Mesendoderm (in vitro differentiated cells): ENCODE measurements at regions not wholly inside any gene's neighbourhood (a gene's known extent, or its start where the extent isn't known, plus 50 kb on each side); places are given as distances from the start of the nearest gene placed in this dataset.
A peak's percentile ranks its signal among the peaks of the same experiment; 100 is the strongest.

Experiments
- DNase-seq: peaks from one replicate; pipeline ENCODE4 v3.0.0; 2013
- H2AK5ac ChIP-seq: 2 replicates; pipeline ENCODE4 v1.6.1; 2013; ENCODE audit warnings: low read length, inconsistent platforms
- H2BK120ac ChIP-seq: 2 replicates; pipeline ENCODE4 v1.6.1; 2013; ENCODE audit warnings: low read depth, mild to moderate bottlenecking, low read length, moderate library complexity, mixed read lengths
- H2BK15ac ChIP-seq: replicated peaks from 2 replicates; pipeline ENCODE4 v1.6.1; 2013; ENCODE audit warnings: low read depth, mild to moderate bottlenecking, moderate library complexity
- H2BK5ac ChIP-seq: 2 replicates; pipeline ENCODE4 v1.6.1; 2013; ENCODE audit warnings: low read length, inconsistent platforms
- H3K18ac ChIP-seq: 2 replicates; pipeline ENCODE4 v1.6.1; 2013; ENCODE audit warnings: mild to moderate bottlenecking, low read length, mixed read lengths
- H3K23ac ChIP-seq: one replicate; pipeline ENCODE4 v1.6.1; 2013; ENCODE audit warnings: low read length
- H3K27ac ChIP-seq: 2 replicates; pipeline ENCODE4 v1.5.1; 2013; ENCODE audit warnings: low read depth, mild to moderate bottlenecking, inconsistent platforms, low read length, moderate library complexity
- H3K27me3 ChIP-seq: 2 replicates; pipeline ENCODE4 v1.6.1; 2013; ENCODE audit warnings: low read length, control low read depth, mild to moderate bottlenecking, inconsistent platforms; ENCODE audit not compliant: insufficient read depth, poor library complexity
- H3K36me3 ChIP-seq: 2 replicates; pipeline ENCODE4 v1.6.1; 2013; ENCODE audit warnings: low read length, inconsistent platforms; ENCODE audit not compliant: control insufficient read depth, insufficient read depth
- H3K4ac ChIP-seq: one replicate; pipeline ENCODE4 v1.6.1; 2013; ENCODE audit warnings: low read depth, mild to moderate bottlenecking, low read length, moderate library complexity
- H3K4me1 ChIP-seq: 2 replicates; pipeline ENCODE4 v1.6.1; 2013; ENCODE audit warnings: low read depth, low read length, inconsistent platforms; ENCODE audit not compliant: control insufficient read depth
- H3K4me2 ChIP-seq: 2 replicates; pipeline ENCODE4 v1.6.1; 2013; ENCODE audit warnings: low read length
- H3K4me3 ChIP-seq: 2 replicates; pipeline ENCODE4 v1.5.1; 2013; ENCODE audit warnings: mild to moderate bottlenecking, low read length
- H3K56ac ChIP-seq: one replicate; pipeline ENCODE4 v1.6.1; 2013; ENCODE audit warnings: low read length
- H3K79me1 ChIP-seq: 2 replicates; pipeline ENCODE4 v1.6.1; 2013; ENCODE audit warnings: low read length, inconsistent platforms
- H3K79me2 ChIP-seq: 2 replicates; pipeline ENCODE4 v1.6.1; 2013; ENCODE audit warnings: mild to moderate bottlenecking, low read length; ENCODE audit not compliant: control insufficient read depth, insufficient read depth
- H3K9ac ChIP-seq: 2 replicates; pipeline ENCODE4 v1.6.1; 2013; ENCODE audit warnings: low read length, inconsistent platforms
- H4K5ac ChIP-seq: one replicate; pipeline ENCODE4 v1.6.1; 2013; ENCODE audit warnings: low read length
- H4K8ac ChIP-seq: one replicate; pipeline ENCODE4 v1.6.1; 2013; ENCODE audit warnings: low read depth, mild to moderate bottlenecking, control low read depth, low read length, moderate library complexity
- WGBS: extraction: QIAGEN DNeasy Blood & Tissue Kit; methylation state at CpG from one replicate; pipeline ENCODE4 v1.1.7; 2013; ENCODE audit warnings: low lambda C conversion rate, missing lambda C conversion rate; ENCODE audit not compliant: insufficient coverage; ENCODE audit errors: extremely low coverage; 5-methylcytosine and 5-hydroxymethylcytosine counted together

- H3K27ac ChIP-seq = no peak overlapping the region
- DNase-seq = no peak
Measured at GRCh38 chr16:64412578-64413280, 709.1 kb downstream of the CDH11 start.

GRCh38 chr16:64410306-64410705 lies 711.6 kb downstream of the CDH11 start:
- Histone ChIP-seq H4K5ac (no peak overlapping the region), H3K79me2 (no peaks in the 10 kb centered on the region), H2BK5ac (no peak overlapping the region), H3K9ac (no peak overlapping the region), H3K4me3 (no peak overlapping the region), H3K23ac (no peak overlapping the region), H3K18ac (no peak overlapping the region), H3K27me3 (no peaks in the 10 kb centered on the region), H2BK120ac (no peak overlapping the region), H4K8ac (no peak overlapping the region), H3K4me2 (no peak overlapping the region), H2AK5ac (no peak overlapping the region), H3K36me3 (no peaks in the 10 kb centered on the region), H3K79me1 (no peaks in the 10 kb centered on the region), H2BK15ac (no peak overlapping the region), H3K4ac (no peak overlapping the region), H3K4me1 (no peaks in the 10 kb centered on the region), H3K56ac (no peak overlapping the region), H3K27ac (no peak overlapping the region)
- no peak for DNase-seq
- WGBS = no CpG with 5 or more reads among the region's 1 CpG

More at GRCh38 chr16:64412578-64413280, 709.1 kb downstream of the CDH11 start:
- Histone ChIP-seq H4K8ac (no peak overlapping the region), H3K23ac (no peak overlapping the region), H4K5ac (no peak overlapping the region), H3K4ac (no peak overlapping the region), H2BK120ac (no peak overlapping the region), H3K79me2 (no peaks in the 10 kb centered on the region), H3K56ac (no peak overlapping the region), H3K27me3 (no peaks in the 10 kb centered on the region), H3K4me1 (no peaks in the 10 kb centered on the region), H2BK15ac (no peak overlapping the region), H3K4me3 (no peak overlapping the region), H2AK5ac (no peak overlapping the region), H3K36me3 (no peaks in the 10 kb centered on the region), H3K79me1 (no peaks in the 10 kb centered on the region), H2BK5ac (no peak overlapping the region), H3K4me2 (no peak overlapping the region), H3K9ac (no peak overlapping the region), H3K18ac (no peak overlapping the region)
- no CpG with 5 or more reads among the region's 2 CpGs for WGBS

GRCh38 chr16:64409783-64410210 lies 712.1 kb downstream of the CDH11 start:
- H3K4me1 ChIP-seq = no peaks in the 10 kb centered on the region
- H3K4me2 ChIP-seq = no peak overlapping the region
- no peaks in the 10 kb centered on the region for H3K27me3 ChIP-seq
- no peak for DNase-seq
- H4K5ac ChIP-seq = no peak overlapping the region
- no peak overlapping the region for H3K9ac ChIP-seq
- no peak overlapping the region for H3K4me3 ChIP-seq
- no peak overlapping the region for H3K27ac ChIP-seq
- no peaks in the 10 kb centered on the region for H3K79me2 ChIP-seq
- H4K8ac ChIP-seq = no peak overlapping the region
- no peaks in the 10 kb centered on the region for H3K36me3 ChIP-seq
- no peak overlapping the region for H2AK5ac ChIP-seq
- no peak overlapping the region for H3K56ac ChIP-seq
- no peak overlapping the region for H2BK5ac ChIP-seq
- H3K23ac ChIP-seq = no peak overlapping the region
- H3K4ac ChIP-seq = no peak overlapping the region
- no CpG with 5 or more reads among the region's 4 CpGs for WGBS
- no peak overlapping the region for H3K18ac ChIP-seq
- no peak overlapping the region for H2BK15ac ChIP-seq
- H2BK120ac ChIP-seq = no peak overlapping the region
- no peaks in the 10 kb centered on the region for H3K79me1 ChIP-seq

GRCh38 chr16:64408699-64409098 lies 713.2 kb downstream of the CDH11 start:
- no peak overlapping the region for H3K18ac ChIP-seq
- WGBS = no CpG with 5 or more reads among the region's 1 CpG
- no peak overlapping the region for H2AK5ac ChIP-seq
- H3K79me2 ChIP-seq = no peaks in the 10 kb centered on the region
- no peak overlapping the region for H3K9ac ChIP-seq
- H3K23ac ChIP-seq = no peak overlapping the region
- no peak overlapping the region for H3K4me3 ChIP-seq
- no peaks in the 10 kb centered on the region for H3K36me3 ChIP-seq
- H2BK5ac ChIP-seq = no peak overlapping the region
- no peak overlapping the region for H2BK120ac ChIP-seq
- no peak overlapping the region for H4K5ac ChIP-seq
- peak; percentile 47 for DNase-seq
- no peak overlapping the region for H3K27ac ChIP-seq
- H3K4me1 ChIP-seq = no peaks in the 10 kb centered on the region
- H3K4me2 ChIP-seq = no peak overlapping the region
- H2BK15ac ChIP-seq = no peak overlapping the region
- no peak overlapping the region for H4K8ac ChIP-seq
- H3K79me1 ChIP-seq = no peaks in the 10 kb centered on the region
- H3K27me3 ChIP-seq = no peaks in the 10 kb centered on the region
- H3K56ac ChIP-seq = no peak overlapping the region
- H3K4ac ChIP-seq = no peak overlapping the region

GRCh38 chr16:64406770-64407181 lies 715.1 kb downstream of the CDH11 start:
- no peak overlapping the region for H2BK15ac ChIP-seq
- no peaks in the 10 kb centered on the region for H3K4me1 ChIP-seq
- no peak overlapping the region for H3K23ac ChIP-seq
- no peaks in the 10 kb centered on the region for H3K79me2 ChIP-seq
- H3K4me2 ChIP-seq = no peak overlapping the region
- H3K4me3 ChIP-seq = no peak overlapping the region
- H3K79me1 ChIP-seq = no peaks in the 10 kb centered on the region
- no peak overlapping the region for H2BK5ac ChIP-seq
- no peak overlapping the region for H2AK5ac ChIP-seq
- DNase-seq = peak; percentile 65
- H3K9ac ChIP-seq = no peak overlapping the region
- no peak overlapping the region for H4K8ac ChIP-seq
- no peak overlapping the region for H2BK120ac ChIP-seq
- H3K36me3 ChIP-seq = no peaks in the 10 kb centered on the region
- H3K4ac ChIP-seq = no peak overlapping the region
- H3K27ac ChIP-seq = no peak overlapping the region
- no peak overlapping the region for H4K5ac ChIP-seq
- no CpG with 5 or more reads among the region's 4 CpGs for WGBS
- H3K18ac ChIP-seq = no peak overlapping the region
- H3K27me3 ChIP-seq = no peaks in the 10 kb centered on the region
- H3K56ac ChIP-seq = no peak overlapping the region

- Histone ChIP-seq H3K79me1 (no peaks in the 10 kb centered on the region), H2BK120ac (no peak overlapping the region), H3K9ac (no peak overlapping the region), H3K79me2 (no peaks in the 10 kb centered on the region), H2AK5ac (no peak overlapping the region), H3K18ac (no peak overlapping the region), H3K4me2 (no peak overlapping the region), H2BK15ac (no peak overlapping the region), H3K4me1 (no peaks in the 10 kb centered on the region), H3K27me3 (no peaks in the 10 kb centered on the region), H3K56ac (no peak overlapping the region), H3K23ac (no peak overlapping the region), H3K27ac (no peak overlapping the region), H3K4ac (no peak overlapping the region), H3K36me3 (no peaks in the 10 kb centered on the region), H4K5ac (no peak overlapping the region), H4K8ac (no peak overlapping the region), H3K4me3 (no peak overlapping the region), H2BK5ac (no peak overlapping the region)
- WGBS = no CpG with 5 or more reads among the region's 1 CpG
- no peak for DNase-seq
Measured at GRCh38 chr16:64403352-64403751, 718.5 kb downstream of the CDH11 start.
